ENCODE measurements at regions not wholly inside any gene's neighbourhood (a gene's known extent, or its start where the extent isn't known, plus 50 kb on each side); places are given as distances from the start of the nearest gene placed in this dataset.

- no peak for FAIRE-seq
- DNase-seq: no peak
- H3K4me3 ChIP-seq: no peak overlapping the region
- H3K36me3 ChIP-seq: no peaks in the 10 kb centered on the region
- no peak for ATAC-seq
- H3K4me1 ChIP-seq: no peaks in the 10 kb centered on the region
- no peaks in the 10 kb centered on the region for H3K9me3 ChIP-seq
- H3K27ac ChIP-seq: no peak overlapping the region
- no peak for TF ChIP-seq CTCF (IDR thresholded peaks at IDR 0.05)
- no peaks in the 10 kb centered on the region for H3K27me3 ChIP-seq
- intact Hi-C loops (cut with DNase I): no loop called here
- 95 to 98% methylated on average over 4 of the region's 4 CpGs for WGBS, 2 donors
Measured at GRCh38 chr3:177579419-177579818, 382.1 kb upstream of the TBL1XR1 start.

- WGBS, 2 donors: 55 to 58% methylated on average over 2 of the region's 2 CpGs
- H3K4me1 ChIP-seq: no peaks in the 10 kb centered on the region
- no peak for DNase-seq
- H3K9me3 ChIP-seq: no peaks in the 10 kb centered on the region
- H3K27me3 ChIP-seq: no peaks in the 10 kb centered on the region
- H3K4me3 ChIP-seq: no peak overlapping the region
- FAIRE-seq: no peak
- ATAC-seq: no peak
- H3K36me3 ChIP-seq: no peaks in the 10 kb centered on the region
- intact Hi-C loops (cut with DNase I): no loop called here
- no peak overlapping the region for H3K27ac ChIP-seq
- TF ChIP-seq CTCF (IDR thresholded peaks at IDR 0.05): no peak
Measured at GRCh38 chr3:177580437-177580836, 383.2 kb upstream of the TBL1XR1 start.

- no peak for TF ChIP-seq CTCF (IDR thresholded peaks at IDR 0.05)
- H3K9me3 ChIP-seq: no peaks in the 10 kb centered on the region
- H3K4me3 ChIP-seq: no peak overlapping the region
- no peaks in the 10 kb centered on the region for H3K27me3 ChIP-seq
- WGBS, 2 donors: 34 to 47% methylated on average over 3 of the region's 3 CpGs
- no peak overlapping the region for H3K27ac ChIP-seq
- DNase-seq (no peak), FAIRE-seq (no peak), ATAC-seq (no peak)
- intact Hi-C loops (cut with DNase I): no loop called here
- peaks cover 6 to 15% (median 7%) of the 10 kb centered on the region in 3 donors for H3K4me1 ChIP-seq
- no peaks in the 10 kb centered on the region for H3K36me3 ChIP-seq
Measured at GRCh38 chr3:177585271-177585670, 388.0 kb upstream of the TBL1XR1 start.

GRCh38 chr3:177589041-177589650 lies 391.9 kb upstream of the TBL1XR1 start:
- intact Hi-C loops (cut with DNase I): no loop called here
- Histone ChIP-seq H3K4me3 (no peak overlapping the region), H3K27ac (peak overlapping the region in 2 of 4 donors; percentile 36 to 68), H3K27me3 (no peaks in the 10 kb centered on the region), H3K9me3 (no peaks in the 10 kb centered on the region), H3K4me1 (peaks cover 17 to 48% (median 32%) of the 10 kb centered on the region in 3 donors), H3K36me3 (no peaks in the 10 kb centered on the region)
- DNase-seq (no peak), FAIRE-seq (no peak), ATAC-seq (no peak)
- TF ChIP-seq CTCF (IDR thresholded peaks at IDR 0.05): no peak
- WGBS, 2 donors: 81 to 83% methylated on average over 3 of the region's 3 CpGs

- Histone ChIP-seq H3K36me3 (no peaks in the 10 kb centered on the region), H3K27ac (peak overlapping the region in 3 of 4 donors; percentile 20 to 68 (median 36)), H3K4me3 (no peak overlapping the region), H3K9me3 (no peaks in the 10 kb centered on the region), H3K27me3 (no peaks in the 10 kb centered on the region), H3K4me1 (peaks cover 17 to 49% (median 40%) of the 10 kb centered on the region in 3 donors)
- peak in 2 of 6 donors; percentile 33 to 51 for DNase-seq
- no peak for TF ChIP-seq CTCF (IDR thresholded peaks at IDR 0.05)
- 56 to 61% methylated on average over 4 of the region's 4 CpGs for WGBS, 2 donors
- intact Hi-C loops (cut with DNase I): no loop called here
- no peak for FAIRE-seq
- peak; percentile 61 to 81 (median 72) for ATAC-seq
Measured at GRCh38 chr3:177589911-177590381, 392.7 kb upstream of the TBL1XR1 start.

Data from pancreas (tissue), 10 donors.